GM23248 (cell line): ENCODE measurements at regions not wholly inside any gene's neighbourhood (a gene's known extent, or its start where the extent isn't known, plus 50 kb on each side); places are given as distances from the start of the nearest gene placed in this dataset.

Experiments
- EZH2 ChIP-seq: fragments of 200-600 bp; sonication (generic); IDR thresholded peaks from 2 replicates; pipeline ENCODE4 v1.6.1; 2018; ENCODE audit warnings: antibody characterized with exemption, mild to moderate bottlenecking; ENCODE audit not compliant: insufficient read depth, poor library complexity, severe bottlenecking
- EZH2phosphoT487 ChIP-seq: fragments of 200-600 bp; sonication (generic); IDR thresholded peaks from 2 replicates; pipeline ENCODE4 v1.6.1; 2018; ENCODE audit warnings: antibody characterized with exemption, moderate library complexity, mild to moderate bottlenecking, low read depth; ENCODE audit not compliant: insufficient read depth

DNA sequence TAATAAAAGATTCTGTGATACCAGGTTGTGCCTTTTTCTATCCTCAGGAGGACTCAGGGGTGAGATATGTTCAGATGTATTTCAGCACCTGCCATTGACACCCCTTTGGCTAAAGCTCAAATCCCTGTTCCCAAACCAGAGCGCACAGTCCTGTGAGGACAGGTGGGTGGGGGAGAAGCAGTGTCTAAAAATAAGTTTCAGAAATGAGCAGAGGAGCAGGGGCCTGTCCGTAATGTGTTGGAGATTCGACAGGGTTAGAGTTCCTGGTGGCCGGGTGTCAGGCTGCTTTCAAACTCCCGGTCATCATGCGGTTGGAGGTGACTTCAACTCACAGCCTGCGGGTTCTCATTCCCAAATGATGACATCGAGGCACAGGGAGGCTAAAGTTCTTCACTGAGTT lies 211.5 kb downstream of the KLF6 start:
- TF ChIP-seq EZH2 (no peak), EZH2phosphoT487 (no peak)
